HCT116 (cell line): ENCODE measurements at regions not wholly inside any gene's neighbourhood (a gene's known extent, or its start where the extent isn't known, plus 50 kb on each side); places are given as distances from the start of the nearest gene placed in this dataset.

Experiments
- ATAC-seq: fragments of 200-7000 bp; cut with Tn5 transposase; 2 replicates; pipeline ENCODE4 v1.9.1; 2020; ENCODE audit warnings: mild to moderate bottlenecking, moderate library complexity
- BruUV-seq: library from RNA; stranded (reverse); fragments of 400-500 nt; replicated peaks from 2 replicates; lab custom pipeline; 2021; lab: Mats Ljungman, UMichigan
- CTCF ChIA-PET: fragments of 300-600 bp; sonication (Branson Sonifier 250); formaldehyde crosslinking; loops from one replicate; lab custom pipeline; 2021; ENCODE audit warnings: antibody characterized with exemption; lab: Charles Lee
- POLR2A ChIA-PET: fragments of 300-600, 350-600 bp; sonication (Branson Sonifier 250); formaldehyde crosslinking; loops from one replicate; lab custom pipeline; 2021; ENCODE audit warnings: antibody characterized with exemption; lab: Charles Lee
- RAD21 ChIA-PET, 2 experiments: fragments of 300-600 bp; sonication (Branson Sonifier 250); formaldehyde crosslinking; loops; one replicate each; lab custom pipeline; 2023; ENCODE audit warnings: low total read pairs in 2 of 2; ENCODE audit not compliant: uncharacterized antibody in 2 of 2, unreplicated experiment in 2 of 2, low non-redundant PET in 1 of 2; lab: Charles Lee
- DNase-seq: peaks from one replicate; pipeline ENCODE4 v3.0.0-alpha.2; 2010; ENCODE audit warnings: low read depth, low spot score
- H2AFZ ChIP-seq: fragments of 200-600 bp; shearing (Covaris generic), sonication (generic); 2 replicates; pipeline ENCODE4 v1.6.1; 2017; ENCODE audit warnings: low read depth, mixed run types, mixed read lengths, antibody characterized with exemption, low read length; ENCODE audit not compliant: poor library complexity, severe bottlenecking
- H3K27ac ChIP-seq: 2 replicates; pipeline ENCODE4 v1.5.1; 2012; ENCODE audit warnings: low read depth, low read length
- H3K27me3 ChIP-seq: fragments of 200-600 bp; sonication (generic); 2 replicates; pipeline ENCODE4 v1.6.1; 2016; ENCODE audit warnings: mixed run types, low read length, mixed read lengths; ENCODE audit not compliant: insufficient read depth
- H3K36me3 ChIP-seq, 2 experiments: fragments of 200-500 bp in 1 of 2; fragments of 200-600 bp in 1 of 2; sonication (Bioruptor generic) in 1 of 2; sonication (generic) in 1 of 2; 2 replicates each; pipeline versions ENCODE4 v1.5.1 to v1.6.1; 2014 to 2016; ENCODE audit warnings: low read length in 2 of 2, inconsistent platforms in 1 of 2, mixed read lengths in 1 of 2, mixed run types in 1 of 2; ENCODE audit not compliant: insufficient read depth in 2 of 2, control insufficient read depth in 1 of 2
- H3K4me1 ChIP-seq, 2 experiments: fragments of 200-600 bp in 1 of 2; sonication (generic) in 1 of 2; 2 replicates each; pipeline versions ENCODE4 v1.5.1 to v1.6.1; 2012 to 2017; ENCODE audit warnings: low read length in 2 of 2, inconsistent platforms in 1 of 2, mild to moderate bottlenecking in 1 of 2, mixed read lengths in 1 of 2, mixed run types in 1 of 2, moderate library complexity in 1 of 2; ENCODE audit not compliant: insufficient read depth in 2 of 2, control insufficient read depth in 1 of 2
- H3K4me2 ChIP-seq: fragments of 200-600 bp; sonication (generic); 2 replicates; pipeline ENCODE4 v1.6.1; 2017; ENCODE audit warnings: mixed run types, low read length, mixed read lengths
- H3K4me3 ChIP-seq, 2 experiments: fragments of 200-600 bp in 1 of 2; sonication (generic) in 1 of 2; replicated peaks in 1 of 2; 2 replicates each; pipeline ENCODE4 v1.5.1; 2011 to 2016; ENCODE audit warnings: low read length in 2 of 2, control low read depth in 1 of 2, low read depth in 1 of 2, mild to moderate bottlenecking in 1 of 2, mixed read lengths in 1 of 2, mixed run types in 1 of 2
- H3K79me2 ChIP-seq: fragments of 200-600 bp; sonication (generic); 2 replicates; pipeline ENCODE4 v1.6.1; 2017; ENCODE audit warnings: mild to moderate bottlenecking, mixed run types, low read length, moderate library complexity, mixed read lengths; ENCODE audit not compliant: insufficient read depth
- H3K9ac ChIP-seq: fragments of 200-600 bp; sonication (generic); 2 replicates; pipeline ENCODE4 v1.6.1; 2016; ENCODE audit warnings: low read length, mixed read lengths
- H3K9me2 ChIP-seq: fragments of 200-600 bp; sonication (generic), shearing (Covaris generic); 2 replicates; pipeline ENCODE4 v1.6.1; 2017; ENCODE audit warnings: mixed run types, mild to moderate bottlenecking, moderate library complexity; ENCODE audit not compliant: insufficient read depth
- H3K9me3 ChIP-seq, 2 experiments: fragments of 200-500 bp in 1 of 2; fragments of 200-600 bp in 1 of 2; sonication (Bioruptor generic) in 1 of 2; sonication (generic) in 1 of 2; 2 replicates each; pipeline ENCODE4 v1.6.1; 2014 to 2017; ENCODE audit warnings: low read length in 2 of 2, mixed read lengths in 2 of 2, inconsistent platforms in 1 of 2, low read depth in 1 of 2, mild to moderate bottlenecking in 1 of 2, mixed run types in 1 of 2, moderate library complexity in 1 of 2; ENCODE audit not compliant: control insufficient read depth in 1 of 2, insufficient read depth in 1 of 2
- H4K20me1 ChIP-seq: fragments of 200-600 bp; sonication (generic), shearing (Covaris generic); 2 replicates; pipeline ENCODE4 v1.6.1; 2017; ENCODE audit warnings: mixed run types, mild to moderate bottlenecking, moderate library complexity; ENCODE audit not compliant: insufficient read depth
- CBX3 ChIP-seq: IDR thresholded peaks from 2 replicates; pipeline ENCODE4 v1.6.1; 2012; ENCODE audit warnings: low read depth
- CEBPB ChIP-seq: IDR thresholded peaks from 2 replicates; pipeline ENCODE4 v1.6.1; 2012; ENCODE audit warnings: low read depth
- CTCF ChIP-seq, 3 experiments: fragments of 200-600 bp in 1 of 3; sonication (generic) in 1 of 3; IDR thresholded peaks in 2 of 3; conservative IDR thresholded peaks in 1 of 3; 2 replicates each; pipeline ENCODE4 v1.5.1; 2012 to 2017; ENCODE audit warnings: low read depth in 2 of 3, low read length in 2 of 3, antibody characterized with exemption in 1 of 3, borderline replicate concordance in 1 of 3, control low read depth in 1 of 3, mild to moderate bottlenecking in 1 of 3, mixed read lengths in 1 of 3, mixed run types in 1 of 3, moderate library complexity in 1 of 3; ENCODE audit not compliant: insufficient read depth in 1 of 3
- EGR1 ChIP-seq: IDR thresholded peaks from 2 replicates; pipeline ENCODE4 v1.6.1; 2012; ENCODE audit warnings: low read depth
- EZH2 ChIP-seq: fragments of 200-600 bp; sonication (generic); IDR thresholded peaks from 2 replicates; pipeline ENCODE4 v1.6.1; 2017; ENCODE audit warnings: antibody characterized with exemption, mixed run types
- EZH2phosphoT487 ChIP-seq: fragments of 200-600 bp; IDR thresholded peaks from 2 replicates; pipeline ENCODE4 v1.6.1; 2018; ENCODE audit warnings: antibody characterized with exemption, borderline replicate concordance
- FOSL1 ChIP-seq: IDR thresholded peaks from 2 replicates; pipeline ENCODE4 v1.6.1; 2012; ENCODE audit warnings: low read depth
- POLR2AphosphoS5 ChIP-seq: IDR thresholded peaks from 2 replicates; pipeline ENCODE4 v1.6.1; 2011; ENCODE audit warnings: mild to moderate bottlenecking, low read depth, low read length, moderate library complexity
- RAD21 ChIP-seq: IDR thresholded peaks from 2 replicates; pipeline ENCODE4 v1.6.1; 2012; ENCODE audit warnings: low read depth, mild to moderate bottlenecking
- REST ChIP-seq: IDR thresholded peaks from 2 replicates; pipeline ENCODE4 v1.6.1; 2012; ENCODE audit warnings: low read depth
- SIN3A ChIP-seq: IDR thresholded peaks from 2 replicates; pipeline ENCODE4 v1.6.1; 2012; ENCODE audit warnings: low read depth
- SP1 ChIP-seq: IDR thresholded peaks from 2 replicates; pipeline ENCODE4 v1.6.1; 2012; ENCODE audit warnings: low read depth
- SRF ChIP-seq: IDR thresholded peaks from 2 replicates; pipeline ENCODE4 v1.6.1; 2012; ENCODE audit warnings: low read depth
- TCF7L2 ChIP-seq: IDR thresholded peaks from 2 replicates; pipeline ENCODE4 v1.7.0; 2011; ENCODE audit warnings: borderline replicate concordance, inconsistent platforms; ENCODE audit not compliant: insufficient read depth, insufficient read length; ENCODE audit errors: extremely low read depth
- YY1 ChIP-seq: IDR thresholded peaks from 2 replicates; pipeline ENCODE4 v1.6.1; 2011; ENCODE audit warnings: low read length, low read depth, moderate library complexity, mild to moderate bottlenecking; ENCODE audit not compliant: insufficient replicate concordance; ENCODE audit errors: extremely low read depth
- ZFX ChIP-seq: fragments of 450-650 bp; IDR thresholded peaks from 2 replicates; pipeline ENCODE4 v1.6.1; 2017
- ZNF274 ChIP-seq: fragments of 200-500 bp; sonication (Bioruptor generic); IDR thresholded peaks from 2 replicates; pipeline ENCODE4 v1.6.1; 2014; ENCODE audit warnings: mild to moderate bottlenecking, low read depth, low read length, inconsistent platforms
- intact Hi-C: fragments of 100-400 bp; cut with micrococcal nuclease; formaldehyde crosslinking; loops from 2 replicates; pipeline ENCODE4 v1.10.0; 2022
- TF ChIP-seq, protein P1 (sequence below): IDR thresholded peaks from 2 replicates; pipeline ENCODE4 v1.6.1; 2012
- TF ChIP-seq, protein P2 (sequence below): IDR thresholded peaks from 2 replicates; pipeline ENCODE4 v1.6.1; 2012

GRCh38 chr4:162352580-162353107 is 188.8 kb upstream of the FSTL5 start:
- Histone ChIP-seq H3K36me3 (no peaks in the 10 kb centered on the region), H3K27me3 (no peaks in the 10 kb centered on the region), H3K9ac (no peak overlapping the region), H3K79me2 (no peaks in the 10 kb centered on the region), H2AFZ (no peak overlapping the region), H4K20me1 (no peaks in the 10 kb centered on the region), H3K9me3 (no peaks in the 10 kb centered on the region), H3K4me1 (no peaks in the 10 kb centered on the region), H3K9me2 (no peaks in the 10 kb centered on the region), H3K4me2 (no peak overlapping the region), H3K4me3 (no peak overlapping the region), H3K27ac (no peak overlapping the region)
- POLR2A ChIA-PET, result no interaction called here
- DNase-seq, result no peak
- no TSS peak for BruUV-seq
- CTCF ChIA-PET, result no interaction called here
- TF ChIP-seq REST (no peak), SIN3A (no peak), CEBPB (no peak), SRF (no peak), EZH2 (no peak), CTCF (IDR thresholded peaks at IDR 0.05 in 2 of 3, conservative IDR thresholded peaks at IDR 0.05 in 1 of 3; ENCODE audit: borderline replicate concordance in 1 of 3, insufficient read depth in 1 of 3, low read depth in 2 of 3, low read length in 2 of 3) (no peak), EZH2phosphoT487 (no peak), FOSL1 (no peak), ZFX (no peak), TCF7L2 (no peak), SP1 (no peak), ZNF274 (no peak), POLR2AphosphoS5 (no peak), CBX3 (no peak), EGR1 (no peak), RAD21 (no peak), YY1 (no peak)
- TF ChIP-seq, protein P1, sequence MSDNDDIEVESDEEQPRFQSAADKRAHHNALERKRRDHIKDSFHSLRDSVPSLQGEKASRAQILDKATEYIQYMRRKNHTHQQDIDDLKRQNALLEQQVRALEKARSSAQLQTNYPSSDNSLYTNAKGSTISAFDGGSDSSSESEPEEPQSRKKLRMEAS, result no peak
- TF ChIP-seq, protein P2, sequence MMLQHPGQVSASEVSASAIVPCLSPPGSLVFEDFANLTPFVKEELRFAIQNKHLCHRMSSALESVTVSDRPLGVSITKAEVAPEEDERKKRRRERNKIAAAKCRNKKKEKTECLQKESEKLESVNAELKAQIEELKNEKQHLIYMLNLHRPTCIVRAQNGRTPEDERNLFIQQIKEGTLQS, result no peak
- RAD21 ChIA-PET, result no interaction called here
- ATAC-seq, result no peak
- intact Hi-C loops, result no loop called here
